ENCODE measurements at regions not wholly inside any gene's neighbourhood (a gene's known extent, or its start where the extent isn't known, plus 50 kb on each side); places are given as distances from the start of the nearest gene placed in this dataset.
"Not testable (repeated sequence)": the region's sequence is repeated elsewhere in the genome, so short reads cannot be mapped to it uniquely, and the experiment has no call there.

- DNase-seq, result no peak
Measured at GRCh38 chr6:155628306-155628705, 172.7 kb upstream of the NOX3 start.

- DNase-seq, result not testable (repeated sequence)
Measured at GRCh38 chr6:155627722-155628212, 172.1 kb upstream of the NOX3 start.

GRCh38 chr6:155623450-155624178 is 168.0 kb upstream of the NOX3 start:
- DNase-seq, result no peak

GRCh38 chr6:155614606-155615005 is 159.0 kb upstream of the NOX3 start:
- no peak for DNase-seq

GRCh38 chr6:155611742-155612141 is 156.1 kb upstream of the NOX3 start:
- DNase-seq, result no peak

GRCh38 chr6:155604991-155605390 is 149.4 kb upstream of the NOX3 start:
- DNase-seq, result no peak

GRCh38 chr6:155599561-155599960 is 143.9 kb upstream of the NOX3 start:
- no peak for DNase-seq

- DNase-seq, result no peak
Measured at GRCh38 chr6:155599160-155599559, 143.5 kb upstream of the NOX3 start.

GRCh38 chr6:155595284-155595683 is 139.6 kb upstream of the NOX3 start:
- DNase-seq, result no peak

GRCh38 chr6:155591741-155592140 is 136.1 kb upstream of the NOX3 start:
- no peak for DNase-seq

GRCh38 chr6:155589190-155589589 is 133.6 kb upstream of the NOX3 start:
- no peak for DNase-seq

- no peak for DNase-seq
Measured at GRCh38 chr6:155587817-155588216, 132.2 kb upstream of the NOX3 start.

- no peak for DNase-seq
Measured at GRCh38 chr6:155586090-155586489, 130.5 kb upstream of the NOX3 start.

- DNase-seq, result no peak
Measured at GRCh38 chr6:155584006-155584405, 128.4 kb upstream of the NOX3 start.

- DNase-seq, result no peak
Measured at GRCh38 chr6:155582016-155582991, 126.7 kb upstream of the NOX3 start.

- no peak for DNase-seq
Measured at GRCh38 chr6:155580904-155581303, 125.3 kb upstream of the NOX3 start.

GRCh38 chr6:155578251-155578650 is 122.6 kb upstream of the NOX3 start:
- no peak for DNase-seq

- no peak for DNase-seq
Measured at GRCh38 chr6:155561966-155562364, 106.3 kb upstream of the NOX3 start.

GRCh38 chr6:155561257-155561965 is 105.8 kb upstream of the NOX3 start:
- DNase-seq, result no peak

GRCh38 chr6:155549928-155550327 is 94.3 kb upstream of the NOX3 start:
- DNase-seq, result no peak

GRCh38 chr6:155549028-155549798 is 93.6 kb upstream of the NOX3 start:
- DNase-seq, result no peak

- DNase-seq, result no peak
Measured at GRCh38 chr6:155548576-155548975, 92.9 kb upstream of the NOX3 start.

Measured in NCI-H1436 (cell line).